AG09319 (cell line): ENCODE measurements at regions not wholly inside any gene's neighbourhood (a gene's known extent, or its start where the extent isn't known, plus 50 kb on each side); places are given as distances from the start of the nearest gene placed in this dataset.

Experiments used
- DNase-seq: peaks from one replicate; pipeline ENCODE4 v3.0.0-alpha.2; 2010; ENCODE audit warnings: low read depth; ENCODE audit errors: extremely low read depth
- CTCF ChIP-seq: IDR thresholded peaks from 2 replicates; pipeline ENCODE4 v1.5.1; 2011; ENCODE audit warnings: low read depth, mild to moderate bottlenecking, inconsistent platforms, low read length, moderate library complexity

GRCh38 chr2:18934886-18935285 lies 345.5 kb upstream of the NT5C1B start:
- no peak for TF ChIP-seq CTCF

GRCh38 chr2:18932853-18933252 lies 343.5 kb upstream of the NT5C1B start:
- TF ChIP-seq CTCF: no peak
- no peak for DNase-seq

More at GRCh38 chr2:18934886-18935285, 345.5 kb upstream of the NT5C1B start:
- no peak for DNase-seq

GRCh38 chr2:18930971-18931370 lies 341.6 kb upstream of the NT5C1B start:
- no peak for TF ChIP-seq CTCF
- no peak for DNase-seq

- DNase-seq: no peak
- no peak for TF ChIP-seq CTCF
Observed at GRCh38 chr2:18927525-18928232, 338.3 kb upstream of the NT5C1B start.

GRCh38 chr2:18926631-18927524 lies 337.5 kb upstream of the NT5C1B start:
- DNase-seq: no peak
- no peak for TF ChIP-seq CTCF

- DNase-seq: peak; percentile 81
- TF ChIP-seq CTCF: no peak
Observed at GRCh38 chr2:18925296-18925695, 335.9 kb upstream of the NT5C1B start.

GRCh38 chr2:18924886-18925285 lies 335.5 kb upstream of the NT5C1B start:
- no peak for DNase-seq
- no peak for TF ChIP-seq CTCF
